NB4 (cell line): ENCODE measurements at regions not wholly inside any gene's neighbourhood (a gene's known extent, or its start where the extent isn't known, plus 50 kb on each side); places are given as distances from the start of the nearest gene placed in this dataset.

Experiments
- CTCF ChIP-seq: IDR thresholded peaks from one replicate; pipeline ENCODE4 v1.5.1; 2012; ENCODE audit warnings: low read depth, low read length
- MAX ChIP-seq: IDR thresholded peaks from 2 replicates; pipeline ENCODE4 v1.6.1; 2011; ENCODE audit warnings: low read depth, low read length

GRCh38 chr12:75596406-75596805 is 85.0 kb upstream of the KRR1 start:
- TF ChIP-seq CTCF (no peak), MAX (no peak)
